GM19043 (cell line): ENCODE measurements at regions not wholly inside any gene's neighbourhood (a gene's known extent, or its start where the extent isn't known, plus 50 kb on each side); places are given as distances from the start of the nearest gene placed in this dataset.

Experiments used
- ATAC-seq: cut with Tn5 transposase; IDR thresholded peaks from one replicate; pipeline ENCODE4 v1.9.1; 2021; ENCODE audit warnings: low read depth; ENCODE audit not compliant: unreplicated experiment

GRCh38 chr10:70966646-70967553, 78.5 kb upstream of the PCBD1 start:
- no peak for ATAC-seq

GRCh38 chr10:70967591-70968587, 79.5 kb upstream of the PCBD1 start:
- no peak for ATAC-seq

- no peak for ATAC-seq
Observed at GRCh38 chr10:70969188-70969587, 80.8 kb upstream of the PCBD1 start.

GRCh38 chr10:70970830-70971229, 82.5 kb upstream of the PCBD1 start:
- ATAC-seq = no peak

- ATAC-seq = no peak
Observed at GRCh38 chr10:70973275-70973674, 84.9 kb upstream of the PCBD1 start.

GRCh38 chr10:70974351-70974901, 86.1 kb upstream of the PCBD1 start:
- ATAC-seq = no peak

GRCh38 chr10:70974920-70975319, 86.6 kb upstream of the PCBD1 start:
- no peak for ATAC-seq

GRCh38 chr10:70976063-70976695, 87.8 kb upstream of the PCBD1 start:
- ATAC-seq = no peak

GRCh38 chr10:70977625-70978024, 89.3 kb upstream of the PCBD1 start:
- no peak for ATAC-seq

GRCh38 chr10:70978181-70978580, 89.8 kb upstream of the PCBD1 start:
- ATAC-seq = no peak

GRCh38 chr10:70978816-70979480, 90.6 kb upstream of the PCBD1 start:
- ATAC-seq = no peak

- ATAC-seq = no peak
Observed at GRCh38 chr10:70980687-70981086, 92.3 kb upstream of the PCBD1 start.

- ATAC-seq = no peak
Observed at GRCh38 chr10:70981171-70981836, 92.9 kb upstream of the PCBD1 start.

- no peak for ATAC-seq
Observed at GRCh38 chr10:70981936-70982335, 93.6 kb upstream of the PCBD1 start.

GRCh38 chr10:70982443-70982842, 94.1 kb upstream of the PCBD1 start:
- ATAC-seq = peak; percentile 69

- no peak for ATAC-seq
Observed at GRCh38 chr10:70984986-70985722, 96.8 kb upstream of the PCBD1 start.

- ATAC-seq = no peak
Observed at GRCh38 chr10:70985824-70986622, 97.7 kb upstream of the PCBD1 start.

GRCh38 chr10:70986623-70986950, 98.2 kb upstream of the PCBD1 start:
- ATAC-seq = no peak
